ENCODE measurements at regions not wholly inside any gene's neighbourhood (a gene's known extent, or its start where the extent isn't known, plus 50 kb on each side); places are given as distances from the start of the nearest gene placed in this dataset.

DNA sequence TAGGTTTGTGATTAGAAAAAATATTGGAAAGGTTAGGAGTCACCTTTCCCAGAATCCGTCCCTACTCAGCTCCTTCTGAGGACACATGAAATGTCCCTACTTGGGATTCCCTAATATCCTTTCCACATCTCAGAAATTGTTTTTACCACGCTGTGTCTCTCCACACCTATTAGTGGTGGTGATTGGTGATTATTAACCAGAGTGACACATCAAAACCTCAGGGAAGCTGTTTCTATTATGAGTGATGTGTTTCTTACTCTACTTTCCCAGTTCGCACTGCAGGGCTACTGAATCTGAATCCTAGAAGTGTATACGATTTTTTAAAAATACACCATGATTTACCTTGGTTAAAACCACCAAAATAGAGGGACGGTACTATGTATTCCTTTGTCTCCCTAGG lies 460.8 kb downstream of the TBC1D4 start:
- no peak overlapping the region for H2AFZ ChIP-seq (ENCODE audit: low read length)
- no peaks in the 10 kb centered on the region for H3K9me3 ChIP-seq (ENCODE audit: low read length)
- 9% methylated on average over 5 of the region's 5 CpGs for WGBS (ENCODE audit: low lambda C conversion rate)
- TF ChIP-seq ZNF337 (CRISPR knock-in tag; IDR thresholded peaks at IDR 0.05; ENCODE audit: borderline replicate concordance, low read depth): no peak
- no peak for TF ChIP-seq GZF1 (CRISPR knock-in tag; IDR thresholded peaks at IDR 0.05)
- TF ChIP-seq, protein P1, sequence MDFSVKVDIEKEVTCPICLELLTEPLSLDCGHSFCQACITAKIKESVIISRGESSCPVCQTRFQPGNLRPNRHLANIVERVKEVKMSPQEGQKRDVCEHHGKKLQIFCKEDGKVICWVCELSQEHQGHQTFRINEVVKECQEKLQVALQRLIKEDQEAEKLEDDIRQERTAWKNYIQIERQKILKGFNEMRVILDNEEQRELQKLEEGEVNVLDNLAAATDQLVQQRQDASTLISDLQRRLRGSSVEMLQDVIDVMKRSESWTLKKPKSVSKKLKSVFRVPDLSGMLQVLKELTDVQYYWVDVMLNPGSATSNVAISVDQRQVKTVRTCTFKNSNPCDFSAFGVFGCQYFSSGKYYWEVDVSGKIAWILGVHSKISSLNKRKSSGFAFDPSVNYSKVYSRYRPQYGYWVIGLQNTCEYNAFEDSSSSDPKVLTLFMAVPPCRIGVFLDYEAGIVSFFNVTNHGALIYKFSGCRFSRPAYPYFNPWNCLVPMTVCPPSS (IDR thresholded peaks at IDR 0.05): no peak
- no peak for TF ChIP-seq REXO4 (CRISPR knock-in tag; IDR thresholded peaks at IDR 0.05; ENCODE audit: borderline replicate concordance)
- H3K9ac ChIP-seq (ENCODE audit: insufficient read depth, low read depth, low read length): no peak overlapping the region
- no peaks in the 10 kb centered on the region for H3K79me2 ChIP-seq (ENCODE audit: insufficient read depth, low read length)
- ATAC-seq (no peak), DNase-seq (ENCODE audit: low spot score) (no peak), FAIRE-seq (no peak)
- BruUV-seq (replicated peaks): no TSS peak
- no peak overlapping the region for H3K4me2 ChIP-seq (ENCODE audit: low read depth, low read length)
- no peak overlapping the region for H3K4me3 ChIP-seq (replicated peaks in 1 of 3; ENCODE audit: insufficient read depth in 1 of 3, low read depth in 2 of 3, low read length in 3 of 3)
- in situ Hi-C loops (cut with HindIII; ENCODE audit: extremely low pct_ligation_motif_present, low pct_unique_long_range_greater_than_20kb): no loop called here
- H3K27me3 ChIP-seq (ENCODE audit: control insufficient read depth in 1 of 2, insufficient read depth in 2 of 2, low read length in 2 of 2): no peaks in the 10 kb centered on the region
- ChIA-PET POLR2A (no interaction called here), CTCF (ENCODE audit: low intra/inter-chr PET ratio, low total read pairs) (no interaction called here)
- no peaks in the 10 kb centered on the region for H4K20me1 ChIP-seq (ENCODE audit: insufficient read depth, low read length)
- intact Hi-C loops (cut with micrococcal nuclease; ENCODE audit: unreplicated experiment): no loop called here
- no peaks in the 10 kb centered on the region for H3K36me3 ChIP-seq (replicated peaks in 1 of 2; ENCODE audit: control insufficient read depth in 1 of 2, insufficient read depth in 2 of 2, low read length in 2 of 2)
- H3K27ac ChIP-seq (ENCODE audit: extremely low read length, insufficient read depth, low read length): no peak overlapping the region
- H3K4me1 ChIP-seq (ENCODE audit: insufficient read depth, low read length): no peaks in the 10 kb centered on the region

GRCh38 chr13:75016225-75016624 lies 465.7 kb downstream of the TBC1D4 start:
- H4K20me1 ChIP-seq (ENCODE audit: insufficient read depth, low read length): no peaks in the 10 kb centered on the region
- no peaks in the 10 kb centered on the region for H3K36me3 ChIP-seq (replicated peaks in 1 of 2; ENCODE audit: control insufficient read depth in 1 of 2, insufficient read depth in 2 of 2, low read length in 2 of 2)
- no peaks in the 10 kb centered on the region for H3K9me3 ChIP-seq (ENCODE audit: low read length)
- no peak overlapping the region for H3K4me3 ChIP-seq (replicated peaks in 1 of 3; ENCODE audit: insufficient read depth in 1 of 3, low read depth in 2 of 3, low read length in 3 of 3)
- 39% methylated on average over 1 of the region's 1 CpG for WGBS (ENCODE audit: low lambda C conversion rate)
- H3K27me3 ChIP-seq (ENCODE audit: control insufficient read depth in 1 of 2, insufficient read depth in 2 of 2, low read length in 2 of 2): no peaks in the 10 kb centered on the region
- BruUV-seq (replicated peaks): no TSS peak
- H3K4me2 ChIP-seq (ENCODE audit: low read depth, low read length): no peak overlapping the region
- H2AFZ ChIP-seq (ENCODE audit: low read length): no peak overlapping the region
- no peak for FAIRE-seq
- POLR2A ChIA-PET: no interaction called here
- no peaks in the 10 kb centered on the region for H3K79me2 ChIP-seq (ENCODE audit: insufficient read depth, low read length)
- no peak for DNase-seq (ENCODE audit: low spot score)
- H3K4me1 ChIP-seq (ENCODE audit: insufficient read depth, low read length): no peaks in the 10 kb centered on the region
- no peak for ATAC-seq
- no peak overlapping the region for H3K27ac ChIP-seq (ENCODE audit: extremely low read length, insufficient read depth, low read length)
- in situ Hi-C loops (cut with HindIII; ENCODE audit: extremely low pct_ligation_motif_present, low pct_unique_long_range_greater_than_20kb): no loop called here
- intact Hi-C loops (cut with micrococcal nuclease; ENCODE audit: unreplicated experiment): no loop called here
- CTCF ChIA-PET (ENCODE audit: low intra/inter-chr PET ratio, low total read pairs): no interaction called here
- TF ChIP-seq NKX3-1 (CRISPR knock-in tag; IDR thresholded peaks at IDR 0.05) (no peak), ISL2 (CRISPR knock-in tag; IDR thresholded peaks at IDR 0.05) (no peak), SIN3B (IDR thresholded peaks at IDR 0.05; ENCODE audit: low read length) (no peak), ZNF235 (CRISPR knock-in tag; IDR thresholded peaks at IDR 0.05; ENCODE audit: borderline replicate concordance) (no peak)
- no peak overlapping the region for H3K9ac ChIP-seq (ENCODE audit: insufficient read depth, low read depth, low read length)
